ENCODE measurements at regions not wholly inside any gene's neighbourhood (a gene's known extent, or its start where the extent isn't known, plus 50 kb on each side); places are given as distances from the start of the nearest gene placed in this dataset.
"Not testable (repeated sequence)": the region's sequence is repeated elsewhere in the genome, so short reads cannot be mapped to it uniquely, and the experiment has no call there.

DNA sequence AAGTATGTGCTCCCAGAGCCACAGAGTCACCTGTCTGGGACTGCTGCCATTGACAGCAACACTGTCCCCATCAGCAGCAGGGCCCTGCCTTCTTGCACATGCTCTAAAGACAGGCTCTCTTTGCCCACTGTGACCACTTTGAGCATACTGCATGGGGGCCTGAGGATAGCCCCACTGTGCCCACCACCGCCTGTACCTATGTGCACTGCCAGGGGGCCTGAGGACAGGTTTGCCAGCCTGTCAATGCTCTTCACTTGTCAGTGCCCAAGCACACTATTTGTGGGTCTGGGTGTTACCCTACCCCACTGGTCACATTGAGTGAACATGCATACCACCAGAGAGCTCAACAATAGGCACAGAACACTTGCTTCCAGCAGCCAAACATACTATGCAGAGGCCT lies 1137.0 kb upstream of the FANCL start:
- no peak for DNase-seq

DNA sequence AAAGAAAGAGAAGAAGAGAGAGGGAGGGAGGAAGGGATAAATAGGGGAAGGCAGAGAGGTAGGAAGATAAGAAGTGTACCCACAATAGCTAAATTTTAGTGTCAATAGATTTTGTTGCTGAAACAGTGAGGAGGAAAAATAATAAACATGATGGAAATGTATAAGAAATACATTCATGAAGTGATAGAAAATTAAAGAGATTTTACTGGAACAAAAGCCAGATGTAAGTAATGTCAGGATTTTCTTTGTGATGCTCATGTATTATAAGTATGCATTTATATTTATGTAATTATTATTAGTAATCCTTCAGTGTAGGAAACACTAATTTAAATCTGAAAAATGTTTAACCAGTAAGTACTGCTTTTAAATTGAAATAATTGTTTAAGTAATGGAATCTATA lies 1125.2 kb upstream of the FANCL start:
- DNase-seq: no peak

GRCh38 chr2:59354498-59354897 lies 1113.4 kb upstream of the FANCL start:
- DNase-seq: no peak

GRCh38 chr2:59353306-59353921 lies 1112.3 kb upstream of the FANCL start:
- DNase-seq: no peak

DNA sequence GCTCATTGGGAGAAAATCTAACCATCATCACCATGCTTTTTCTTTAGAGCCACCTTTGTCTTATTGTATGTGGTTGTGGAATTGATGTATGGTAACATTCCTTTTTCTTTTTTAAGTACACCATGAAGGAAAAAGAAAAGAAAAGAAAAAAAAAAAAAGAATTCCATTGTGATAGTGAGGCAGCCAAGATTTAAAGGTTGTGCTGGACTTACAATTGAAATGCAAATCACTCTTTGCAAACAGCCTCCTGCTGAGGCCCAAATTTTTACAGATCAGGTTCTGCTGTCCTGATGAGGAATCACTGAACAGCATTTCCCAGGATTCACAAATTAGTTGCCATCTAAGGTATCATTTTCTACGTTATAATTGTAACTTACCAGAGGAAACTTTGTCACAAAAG lies 1101.0 kb upstream of the FANCL start:
- no peak for DNase-seq

DNA sequence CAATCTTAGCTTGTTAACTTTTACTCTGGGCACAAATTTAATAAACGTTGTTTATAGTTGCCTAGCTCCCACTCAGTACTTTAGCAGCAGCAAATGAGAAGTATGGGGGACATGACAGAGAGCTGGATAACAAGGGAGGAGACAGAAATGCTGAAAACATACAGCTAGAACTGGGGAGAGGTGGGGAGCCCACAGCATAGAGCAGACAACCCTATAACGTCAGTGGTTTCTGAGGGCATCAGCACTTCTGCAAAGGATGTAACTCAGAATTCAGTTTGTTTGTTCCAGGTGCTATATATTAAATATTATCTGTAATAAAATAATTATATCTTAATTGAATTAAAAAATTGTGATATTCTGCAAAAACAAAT lies 1098.7 kb upstream of the FANCL start:
- DNase-seq: no peak

GRCh38 chr2:59339121-59339836 lies 1098.2 kb upstream of the FANCL start:
- DNase-seq: no peak

GRCh38 chr2:59333007-59333406 lies 1091.9 kb upstream of the FANCL start:
- no peak for DNase-seq

- not testable (repeated sequence) for DNase-seq
Observed at GRCh38 chr2:59326581-59327365, 1085.6 kb upstream of the FANCL start.

DNA sequence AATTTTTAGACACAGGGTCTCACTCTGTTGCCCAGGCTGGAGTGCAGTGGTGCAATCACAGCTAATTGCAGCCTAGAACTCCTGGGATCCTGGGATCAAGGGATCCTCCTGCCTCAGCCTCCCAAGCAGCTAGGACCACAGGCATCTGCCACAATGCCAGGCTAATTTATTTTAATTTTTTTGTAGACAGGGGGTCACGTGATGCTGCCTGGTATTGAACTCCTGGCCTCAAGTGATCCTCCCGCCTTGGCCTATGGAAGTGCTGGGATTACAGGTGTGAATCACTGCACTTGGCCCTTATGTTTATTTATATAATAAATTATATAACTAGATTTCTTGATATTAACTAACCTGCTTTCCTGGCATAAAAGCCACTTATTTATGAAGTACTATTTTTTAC lies 1081.7 kb upstream of the FANCL start:
- DNase-seq: no peak

- no peak for DNase-seq
Observed at GRCh38 chr2:59322005-59322404, 1080.9 kb upstream of the FANCL start.

GRCh38 chr2:59314031-59314766 lies 1073.1 kb upstream of the FANCL start:
- no peak for DNase-seq

DNA sequence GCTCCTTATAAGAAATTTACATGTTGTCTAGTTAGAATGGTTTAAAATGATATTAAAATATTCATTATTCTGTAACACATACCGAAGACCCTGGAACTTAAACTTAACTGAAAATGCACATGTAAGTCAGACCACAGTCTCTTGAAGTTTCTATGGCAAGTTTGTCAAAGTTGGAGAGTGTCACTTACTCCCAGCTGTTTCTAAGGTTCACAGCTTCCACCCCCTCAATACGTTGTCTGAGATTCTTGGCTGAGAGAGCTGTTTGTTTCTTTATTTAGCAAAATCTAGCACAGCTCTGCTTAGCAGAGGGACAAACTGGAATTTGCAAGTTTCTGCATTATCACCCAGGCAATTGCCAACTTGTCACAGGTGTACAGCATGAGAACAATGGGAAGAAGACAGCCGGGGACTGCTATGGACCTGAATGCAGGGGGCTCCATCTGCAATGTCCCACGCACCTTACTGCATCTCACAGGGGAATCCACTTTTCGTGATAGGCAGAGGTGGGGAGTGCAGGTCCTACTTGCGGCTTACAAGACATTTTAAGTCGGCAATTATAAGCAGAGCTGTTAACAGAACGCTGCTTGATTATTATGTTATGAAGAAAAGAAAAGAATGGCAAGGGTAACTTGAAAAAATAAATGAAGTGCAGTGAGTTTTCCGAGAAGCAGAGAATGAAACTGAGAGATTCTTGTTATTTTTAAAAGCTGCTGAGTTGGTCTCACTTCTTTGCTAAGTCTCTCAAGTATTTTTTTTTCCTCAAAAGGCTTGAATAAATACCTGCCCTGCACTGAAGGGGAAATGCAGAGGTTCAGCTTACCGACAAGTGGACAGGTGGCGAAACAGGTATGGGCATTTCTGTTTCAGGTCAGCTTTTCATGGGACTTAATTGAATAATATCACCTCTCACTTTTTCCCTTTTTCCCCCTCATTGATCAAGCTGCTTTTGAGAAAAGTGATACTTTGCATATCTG lies 1072.1 kb upstream of the FANCL start:
- no peak for DNase-seq

DNA sequence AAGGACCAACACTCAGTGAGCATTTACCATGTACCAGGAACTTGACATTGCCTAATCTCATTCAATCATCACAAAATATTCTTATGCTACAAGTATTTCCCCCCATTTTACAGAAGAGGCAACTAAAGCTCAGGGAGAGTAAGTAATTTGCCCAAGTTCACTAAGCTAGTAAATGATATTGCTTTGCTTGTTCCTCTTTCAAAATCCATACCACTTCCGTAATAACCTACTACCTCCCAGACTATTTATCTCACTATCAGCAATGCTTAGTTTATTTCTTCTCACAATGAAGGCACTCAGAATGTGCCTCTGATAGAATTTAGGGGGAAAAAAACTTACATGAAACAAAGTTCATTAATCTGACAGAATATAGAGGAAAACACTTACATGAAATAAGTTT lies 1070.9 kb upstream of the FANCL start:
- no peak for DNase-seq

- DNase-seq: no peak
Observed at GRCh38 chr2:59308108-59308507, 1067.0 kb upstream of the FANCL start.

DNA sequence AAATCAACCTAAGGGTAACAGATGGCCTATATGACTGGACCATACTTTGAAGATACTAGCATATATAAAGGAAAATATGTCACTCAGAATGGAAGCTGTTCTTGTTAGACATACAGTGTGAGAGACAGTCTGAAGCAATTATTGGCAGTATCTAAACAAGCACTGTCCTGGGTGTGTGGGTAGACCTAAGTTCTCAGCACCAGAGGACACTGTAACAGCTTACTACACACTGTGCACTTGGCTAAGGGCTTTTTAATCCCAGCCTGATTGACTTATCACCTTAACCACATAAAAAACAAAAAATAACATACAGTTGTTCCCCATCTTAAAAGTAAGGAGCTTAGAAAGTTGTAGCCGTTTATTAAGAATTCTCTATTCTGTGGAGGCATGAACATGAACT lies 1066.1 kb upstream of the FANCL start:
- DNase-seq: no peak

- no peak for DNase-seq
Observed at GRCh38 chr2:59303272-59303671, 1062.1 kb upstream of the FANCL start.

DNA sequence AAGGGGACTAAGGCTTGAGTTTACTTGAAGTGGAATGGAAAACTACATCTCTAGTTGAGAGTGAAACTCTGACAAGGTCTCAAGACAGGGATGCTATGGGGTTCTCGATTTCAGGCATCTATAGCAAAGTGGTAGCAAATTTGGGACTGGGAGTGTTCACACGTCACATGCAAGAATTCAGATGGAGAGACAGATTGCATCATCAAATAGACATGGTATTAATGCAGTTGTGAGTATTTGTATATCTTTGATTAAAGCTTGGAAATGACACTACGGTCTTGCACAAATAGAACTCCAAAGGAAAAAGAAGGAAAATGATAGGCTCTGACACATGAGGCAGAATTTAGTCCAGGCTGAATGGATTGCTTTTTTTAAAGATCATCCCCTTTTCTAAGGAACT lies 1061.6 kb upstream of the FANCL start:
- no peak for DNase-seq

DNA sequence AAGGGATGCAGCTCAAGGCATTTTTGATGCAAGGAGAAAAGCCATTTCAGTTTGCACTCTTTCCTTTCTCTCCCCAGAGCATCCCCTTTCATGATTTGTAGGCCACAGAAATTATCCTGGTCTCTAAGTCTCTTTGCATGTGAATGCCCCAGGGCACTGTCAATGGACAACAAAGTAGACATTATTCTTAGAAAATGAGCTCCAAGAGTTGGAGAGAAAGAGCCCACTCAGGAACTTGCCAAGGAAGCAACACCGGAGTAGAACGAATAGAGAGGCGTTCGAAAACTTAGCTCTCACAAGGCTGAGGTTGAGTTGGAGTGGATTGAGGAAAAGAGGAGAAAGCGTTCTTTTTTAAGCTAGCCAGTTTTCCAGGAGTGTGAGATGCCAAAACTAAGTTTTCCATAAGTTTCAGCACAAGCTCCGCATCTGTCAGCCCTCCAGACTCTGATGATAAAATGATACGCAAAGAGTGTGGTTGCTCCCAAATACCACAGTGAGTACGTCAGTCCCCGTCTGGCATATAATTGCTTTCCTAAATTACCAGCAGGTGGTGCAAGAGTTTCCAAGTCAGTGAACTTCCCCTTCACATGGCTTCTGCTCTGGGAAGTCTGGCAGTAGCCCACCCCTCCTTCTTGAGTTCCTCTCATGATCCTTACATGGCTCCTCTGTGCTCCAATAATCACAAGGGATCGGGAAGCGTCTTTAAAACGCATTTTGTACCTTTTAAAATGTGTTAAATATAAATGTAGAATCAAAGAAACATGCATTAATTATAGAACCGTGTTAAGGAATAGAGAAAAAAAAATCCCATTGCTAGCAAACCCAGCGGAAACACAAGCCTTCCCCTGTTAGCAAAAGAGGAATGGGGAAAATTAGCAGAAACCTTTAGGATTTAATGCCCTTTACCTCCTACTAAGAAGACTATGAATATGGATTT lies 1060.6 kb upstream of the FANCL start:
- peak; percentile 10 for DNase-seq

GRCh38 chr2:59297816-59298215 lies 1056.7 kb upstream of the FANCL start:
- DNase-seq: no peak

- DNase-seq: no peak
Observed at GRCh38 chr2:59296279-59296678, 1055.2 kb upstream of the FANCL start.
